B cell (primary cell): ENCODE measurements at regions not wholly inside any gene's neighbourhood (a gene's known extent, or its start where the extent isn't known, plus 50 kb on each side); places are given as distances from the start of the nearest gene placed in this dataset.

Experiments
- ATAC-seq: fragments of 200-7000 bp; cut with Tn5 transposase; one replicate; pipeline ENCODE4 v1.10.0; 2021; ENCODE audit warnings: low read depth, mild to moderate bottlenecking, moderate number of reproducible peaks, moderate library complexity
- CTCF ChIA-PET: fragments of 350-600 bp; sonication (Branson Sonifier 250); formaldehyde crosslinking; loops from one replicate; lab custom pipeline; 2021; ENCODE audit warnings: antibody characterized with exemption, inconsistent platforms; lab: Charles Lee
- POLR2A ChIA-PET: fragments of 350-600 bp; sonication (Branson Sonifier 250); formaldehyde crosslinking; loops from one replicate; lab custom pipeline; 2021; ENCODE audit warnings: antibody characterized with exemption; lab: Charles Lee
- DNase-seq: peaks from one replicate; pipeline ENCODE4 v3.0.0; 2013
- H2AFZ ChIP-seq: 2 replicates; pipeline ENCODE4 v1.6.1; 2012; ENCODE audit warnings: mild to moderate bottlenecking, low read depth, low read length; ENCODE audit not compliant: insufficient read depth, poor library complexity, severe bottlenecking
- H3K27ac ChIP-seq, 2 donors: 1 replicate in 1 of 2; 2 replicates in 1 of 2; pipeline ENCODE4 v1.5.1; 2012 to 2013; ENCODE audit warnings: low read length in 2 of 2, mild to moderate bottlenecking in 2 of 2, moderate library complexity in 1 of 2
- H3K27me3 ChIP-seq, 4 experiments: fragments of 200-600 bp in 1 of 4; sonication (generic) in 1 of 4; replicated peaks in 1 of 4; 1 replicate in 2 of 4; 2 replicates in 2 of 4; pipeline versions ENCODE4 v1.6.1 to v1.7.0; 2013 to 2016; ENCODE audit warnings: low read length in 3 of 4, mild to moderate bottlenecking in 2 of 4, mixed read lengths in 1 of 4, moderate library complexity in 1 of 4; ENCODE audit not compliant: insufficient read depth in 4 of 4, control insufficient read depth in 3 of 4; ENCODE audit errors: control extremely low read depth in 1 of 4
- H3K36me3 ChIP-seq, 2 experiments: replicated peaks in 1 of 2; 1 replicate in 1 of 2; 2 replicates in 1 of 2; pipeline versions ENCODE4 v1.6.1 to v1.7.1; 2013; ENCODE audit warnings: low read length in 1 of 2; ENCODE audit not compliant: insufficient read depth in 2 of 2, control insufficient read depth in 1 of 2; ENCODE audit errors: control extremely low read depth in 1 of 2, extremely low read depth in 1 of 2
- H3K4me1 ChIP-seq, 2 donors: fragments of 200-600 bp in 1 of 2; sonication (generic) in 1 of 2; 1 replicate in 1 of 2; 2 replicates in 1 of 2; pipeline versions ENCODE4 v1.5.1 to v1.6.1; 2013 to 2017; ENCODE audit warnings: low read length in 2 of 2; ENCODE audit not compliant: control insufficient read depth in 2 of 2, insufficient read depth in 2 of 2
- H3K4me2 ChIP-seq: replicated peaks from 2 replicates; pipeline ENCODE3; 2012; ENCODE audit warnings: mild to moderate bottlenecking, low read depth, low read length; ENCODE audit not compliant: poor library complexity, severe bottlenecking
- H3K4me3 ChIP-seq, 5 experiments: fragments of 200-600 bp in 1 of 5; sonication (generic) in 1 of 5; 1 replicate in 3 of 5; 2 replicates in 2 of 5; pipeline versions ENCODE4 v1.5.1 to v1.7.0; 2011 to 2016; ENCODE audit warnings: low read length in 4 of 5, mild to moderate bottlenecking in 4 of 5, low read depth in 2 of 5, control low read depth in 1 of 5, moderate library complexity in 1 of 5; ENCODE audit not compliant: insufficient read depth in 1 of 5; ENCODE audit errors: control extremely low read depth in 1 of 5, extremely low read depth in 1 of 5
- H3K79me2 ChIP-seq: fragments of 200-600 bp; sonication (generic); one replicate; pipeline ENCODE4 v1.6.0; 2016; ENCODE audit warnings: low read length; ENCODE audit not compliant: control insufficient read depth, insufficient read depth
- H3K9ac ChIP-seq: fragments of 200-600 bp; sonication (generic); 2 replicates; pipeline ENCODE4 v1.6.1; 2017; ENCODE audit warnings: mild to moderate bottlenecking, low read length, moderate library complexity
- H3K9me3 ChIP-seq, 3 donors: one replicate each; pipeline versions ENCODE4 v1.6.1 to v1.7.1; 2013; ENCODE audit warnings: low read length in 2 of 3; ENCODE audit not compliant: control insufficient read depth in 2 of 3, insufficient read depth in 1 of 3; ENCODE audit errors: control extremely low read depth in 1 of 3
- H4K20me1 ChIP-seq: 2 replicates; pipeline ENCODE4 v1.6.0; 2012; ENCODE audit warnings: mild to moderate bottlenecking, low read length; ENCODE audit not compliant: insufficient read depth, control insufficient read depth, poor library complexity, severe bottlenecking
- H3K27ac Mint-ChIP-seq: one replicate; pipeline ENCODE4 v1.8.0; 2021; ENCODE audit warnings: mixed read lengths
- H3K27me3 Mint-ChIP-seq: one replicate; pipeline ENCODE4 v1.8.0; 2021; ENCODE audit warnings: mixed read lengths
- H3K4me1 Mint-ChIP-seq: one replicate; pipeline ENCODE4 v1.8.0; 2021; ENCODE audit warnings: mixed read lengths
- H3K4me3 Mint-ChIP-seq: one replicate; pipeline ENCODE4 v1.8.0; 2021; ENCODE audit warnings: mixed read lengths
- H3K9me3 Mint-ChIP-seq: one replicate; pipeline ENCODE4 v1.8.0; 2022; ENCODE audit warnings: mixed read lengths; ENCODE audit not compliant: insufficient read depth
- CTCF ChIP-seq: fragments of 200-600 bp; IDR thresholded peaks from one replicate; pipeline ENCODE4 v1.8.0; 2022; ENCODE audit warnings: antibody characterized with exemption, mild to moderate bottlenecking
- EZH2 ChIP-seq: IDR thresholded peaks from 2 replicates; pipeline ENCODE4 v1.6.1; 2012; ENCODE audit warnings: borderline replicate concordance, low read depth, mild to moderate bottlenecking, moderate library complexity, low read length; ENCODE audit not compliant: insufficient read depth, poor library complexity, severe bottlenecking
- WGBS: methylation state at CpG from one replicate; pipeline ENCODE4 v1.1.5; 2013; ENCODE audit warnings: missing lambda C conversion rate; ENCODE audit not compliant: insufficient coverage; 5-methylcytosine and 5-hydroxymethylcytosine counted together
- intact Hi-C: fragments of 100-400 bp; cut with micrococcal nuclease; formaldehyde crosslinking; loops from one replicate; pipeline ENCODE4 v1.10.0; 2022

DNA sequence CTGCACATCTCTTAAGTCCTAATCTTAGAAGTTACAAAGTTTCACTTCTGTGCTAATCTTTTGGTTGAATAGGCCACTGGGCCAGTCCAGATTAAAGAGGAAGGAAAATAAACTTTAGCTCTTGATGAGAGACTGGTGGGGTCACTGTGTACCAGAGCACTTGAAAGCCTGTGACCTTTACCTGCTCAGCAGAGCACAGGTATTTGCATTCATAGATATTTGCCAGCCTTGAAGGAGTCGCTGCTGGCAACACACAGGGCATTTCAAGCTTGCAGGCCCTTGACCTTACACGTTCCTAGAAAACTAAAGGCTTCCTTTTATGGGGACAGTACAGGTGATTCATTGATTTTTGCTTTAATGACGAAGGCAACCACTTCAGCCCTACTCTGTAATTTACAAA lies 108.4 kb upstream of the SLC22A23 start:
- H3K27ac ChIP-seq = no peak overlapping the region
- no peak overlapping the region for H3K4me3 Mint-ChIP-seq
- H3K79me2 ChIP-seq = no peaks in the 10 kb centered on the region
- intact Hi-C loops = no loop called here
- CTCF ChIA-PET = no interaction called here
- no peak overlapping the region for H3K4me2 ChIP-seq
- POLR2A ChIA-PET = no interaction called here
- peaks cover 0 to 2% (median 0%) of the 10 kb centered on the region in 4 experiments for H3K27me3 ChIP-seq
- H3K9me3 ChIP-seq = no peaks in the 10 kb centered on the region
- no peaks in the 10 kb centered on the region for H4K20me1 ChIP-seq
- no peak overlapping the region for H3K9ac ChIP-seq
- WGBS = 75% methylated on average over 1 of the region's 3 CpGs
- no peak overlapping the region for H3K27ac Mint-ChIP-seq
- peaks cover 4% of the 10 kb centered on the region for H3K27me3 Mint-ChIP-seq
- H3K9me3 Mint-ChIP-seq = no peaks in the 10 kb centered on the region
- no peak overlapping the region for H3K4me3 ChIP-seq
- no peak for ATAC-seq
- H2AFZ ChIP-seq = no peak overlapping the region
- H3K4me1 Mint-ChIP-seq = peaks cover 2% of the 10 kb centered on the region
- H3K4me1 ChIP-seq = no peaks in the 10 kb centered on the region
- no peak for TF ChIP-seq CTCF
- TF ChIP-seq EZH2 = no peak
- H3K36me3 ChIP-seq = no peaks in the 10 kb centered on the region
- DNase-seq = no peak

DNA sequence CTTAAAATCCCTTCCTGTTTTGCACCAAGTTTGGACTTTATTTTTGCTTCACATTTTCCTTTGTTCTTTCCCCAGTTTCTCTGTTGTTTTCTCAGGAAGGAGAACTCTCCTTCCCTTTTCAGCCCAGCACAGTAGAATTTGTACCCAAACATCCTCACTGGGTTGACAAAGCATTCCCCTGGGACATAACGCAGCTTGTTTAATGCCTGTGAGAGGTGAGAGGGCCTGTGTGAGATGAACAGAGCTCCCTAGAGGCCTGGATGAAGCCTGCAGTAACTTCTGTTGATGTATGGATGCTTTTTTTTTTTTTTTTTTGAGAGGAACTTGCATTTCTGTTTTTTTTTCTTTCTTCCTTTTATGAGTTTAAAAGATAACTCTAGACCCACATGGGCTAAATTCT lies 104.9 kb upstream of the SLC22A23 start:
- peaks cover 2% of the 10 kb centered on the region for H3K4me1 Mint-ChIP-seq
- H3K36me3 ChIP-seq = no peaks in the 10 kb centered on the region
- DNase-seq (no peak), ATAC-seq (no peak)
- no peaks in the 10 kb centered on the region for H3K79me2 ChIP-seq
- no peaks in the 10 kb centered on the region for H4K20me1 ChIP-seq
- no peaks in the 10 kb centered on the region for H3K4me1 ChIP-seq
- WGBS = no CpG with 5 or more reads among the region's 1 CpG
- no peak overlapping the region for H3K4me2 ChIP-seq
- ChIA-PET CTCF (no interaction called here), POLR2A (no interaction called here)
- no peaks in the 10 kb centered on the region for H3K27me3 ChIP-seq
- H3K9me3 ChIP-seq = no peaks in the 10 kb centered on the region
- intact Hi-C loops = no loop called here
- no peak overlapping the region for H3K9ac ChIP-seq
- peak overlapping the region; percentile 9 for H2AFZ ChIP-seq
- no peaks in the 10 kb centered on the region for H3K9me3 Mint-ChIP-seq
- no peak overlapping the region for H3K27ac ChIP-seq
- H3K27ac Mint-ChIP-seq = no peak overlapping the region
- peaks cover 16% of the 10 kb centered on the region for H3K27me3 Mint-ChIP-seq
- TF ChIP-seq CTCF (no peak), EZH2 (no peak)
- H3K4me3 Mint-ChIP-seq = no peak overlapping the region
- H3K4me3 ChIP-seq = no peak overlapping the region
